Fibroblast of the aortic adventitia (primary cell): ENCODE measurements at regions not wholly inside any gene's neighbourhood (a gene's known extent, or its start where the extent isn't known, plus 50 kb on each side); places are given as distances from the start of the nearest gene placed in this dataset.

ENCODE experiments used
- DNase-seq: peaks from one replicate; pipeline ENCODE4 v3.0.0-alpha.2; 2010; ENCODE audit warnings: low read depth
- H3K4me3 ChIP-seq: 2 replicates; pipeline ENCODE4 v1.5.1; 2011; ENCODE audit warnings: low read depth, mild to moderate bottlenecking, control low read depth, low read length, moderate library complexity
- CTCF ChIP-seq: IDR thresholded peaks from 2 replicates; pipeline ENCODE4 v1.5.1; 2011; ENCODE audit warnings: mild to moderate bottlenecking, low read length, control low read depth, inconsistent platforms; ENCODE audit not compliant: insufficient read depth

GRCh38 chrX:39856472-39857121 lies 241.2 kb downstream of the BCOR start:
- DNase-seq = no peak
- TF ChIP-seq CTCF = no peak
- no peak overlapping the region for H3K4me3 ChIP-seq

- no peak overlapping the region for H3K4me3 ChIP-seq
- no peak for TF ChIP-seq CTCF
Measured at GRCh38 chrX:39857780-39858179, 240.0 kb downstream of the BCOR start.

GRCh38 chrX:39859991-39860861 lies 237.5 kb downstream of the BCOR start:
- peak; percentile 72 for DNase-seq
- H3K4me3 ChIP-seq = no peak overlapping the region
- TF ChIP-seq CTCF = no peak

More at GRCh38 chrX:39857780-39858179, 240.0 kb downstream of the BCOR start:
- DNase-seq = no peak

- H3K4me3 ChIP-seq = no peak overlapping the region
- DNase-seq = no peak
- no peak for TF ChIP-seq CTCF
Measured at GRCh38 chrX:39862963-39863362, 234.8 kb downstream of the BCOR start.

GRCh38 chrX:39866229-39866628 lies 231.5 kb downstream of the BCOR start:
- no peak for DNase-seq

More at GRCh38 chrX:39866229-39866628, 231.5 kb downstream of the BCOR start:
- TF ChIP-seq CTCF = no peak
- H3K4me3 ChIP-seq = no peak overlapping the region
